ENCODE measurements at regions not wholly inside any gene's neighbourhood (a gene's known extent, or its start where the extent isn't known, plus 50 kb on each side); places are given as distances from the start of the nearest gene placed in this dataset.

- H3K9me3 ChIP-seq (ENCODE audit: control extremely low read depth in 1 of 3, control insufficient read depth in 2 of 3, insufficient read depth in 1 of 3, low read length in 2 of 3): no peaks in the 10 kb centered on the region
- H3K9ac ChIP-seq (ENCODE audit: low read length): no peak overlapping the region
- H3K4me2 ChIP-seq (replicated peaks; ENCODE audit: low read depth, low read length, poor library complexity, severe bottlenecking): no peak overlapping the region
- H3K27ac ChIP-seq (ENCODE audit: low read length in 2 of 2): no peak overlapping the region
- ATAC-seq (ENCODE audit: low read depth) (no peak), DNase-seq (no peak)
- H4K20me1 ChIP-seq (ENCODE audit: control insufficient read depth, insufficient read depth, low read length, poor library complexity, severe bottlenecking): no peaks in the 10 kb centered on the region
- no peaks in the 10 kb centered on the region for H3K36me3 ChIP-seq (replicated peaks in 1 of 2; ENCODE audit: control extremely low read depth in 1 of 2, control insufficient read depth in 1 of 2, extremely low read depth in 1 of 2, insufficient read depth in 2 of 2, low read length in 1 of 2)
- H3K27me3 ChIP-seq (replicated peaks in 1 of 4; ENCODE audit: control extremely low read depth in 1 of 4, control insufficient read depth in 3 of 4, insufficient read depth in 4 of 4, low read length in 3 of 4): no peaks in the 10 kb centered on the region
- Mint-ChIP-seq H3K9me3 (ENCODE audit: insufficient read depth) (no peaks in the 10 kb centered on the region), H3K4me3 (no peak overlapping the region), H3K27me3 (no peaks in the 10 kb centered on the region), H3K27ac (no peak overlapping the region), H3K4me1 (no peaks in the 10 kb centered on the region)
- ChIA-PET CTCF (no interaction called here), POLR2A (no interaction called here)
- WGBS (ENCODE audit: insufficient coverage): 82% methylated on average over 5 of the region's 6 CpGs
- H3K79me2 ChIP-seq (ENCODE audit: control insufficient read depth, insufficient read depth, low read length): no peaks in the 10 kb centered on the region
- no peak overlapping the region for H2AFZ ChIP-seq (ENCODE audit: insufficient read depth, low read depth, low read length, poor library complexity, severe bottlenecking)
- no peak for TF ChIP-seq EZH2 (IDR thresholded peaks at IDR 0.05; ENCODE audit: borderline replicate concordance, insufficient read depth, low read depth, low read length, poor library complexity, severe bottlenecking)
- TF ChIP-seq CTCF (IDR thresholded peaks at IDR 0.05): no peak
- intact Hi-C loops (cut with micrococcal nuclease): no loop called here
- H3K4me1 ChIP-seq (ENCODE audit: control insufficient read depth in 2 of 2, insufficient read depth in 2 of 2, low read length in 2 of 2): no peaks in the 10 kb centered on the region
- H3K4me3 ChIP-seq (ENCODE audit: control extremely low read depth in 1 of 5, extremely low read depth in 1 of 5, insufficient read depth in 1 of 5, low read depth in 2 of 5, low read length in 4 of 5): no peak overlapping the region
These were observed 163.3 kb downstream of the ARRDC4 start for GRCh38 chr15:98123834-98124233.

GRCh38 chr15:98124581-98124980, 164.1 kb downstream of the ARRDC4 start:
- POLR2A ChIA-PET: no interaction called here
- Histone ChIP-seq H3K4me3 (ENCODE audit: control extremely low read depth in 1 of 5, extremely low read depth in 1 of 5, insufficient read depth in 1 of 5, low read depth in 2 of 5, low read length in 4 of 5) (no peak overlapping the region), H3K9ac (ENCODE audit: low read length) (no peak overlapping the region), H3K4me1 (ENCODE audit: control insufficient read depth in 2 of 2, insufficient read depth in 2 of 2, low read length in 2 of 2) (no peaks in the 10 kb centered on the region), H3K4me2 (replicated peaks; ENCODE audit: low read depth, low read length, poor library complexity, severe bottlenecking) (no peak overlapping the region), H3K9me3 (ENCODE audit: control extremely low read depth in 1 of 3, control insufficient read depth in 2 of 3, insufficient read depth in 1 of 3, low read length in 2 of 3) (no peaks in the 10 kb centered on the region), H4K20me1 (ENCODE audit: control insufficient read depth, insufficient read depth, low read length, poor library complexity, severe bottlenecking) (no peaks in the 10 kb centered on the region), H3K36me3 (replicated peaks in 1 of 2; ENCODE audit: control extremely low read depth in 1 of 2, control insufficient read depth in 1 of 2, extremely low read depth in 1 of 2, insufficient read depth in 2 of 2, low read length in 1 of 2) (no peaks in the 10 kb centered on the region), H3K27me3 (replicated peaks in 1 of 4; ENCODE audit: control extremely low read depth in 1 of 4, control insufficient read depth in 3 of 4, insufficient read depth in 4 of 4, low read length in 3 of 4) (no peaks in the 10 kb centered on the region), H3K27ac (ENCODE audit: low read length in 2 of 2) (no peak overlapping the region), H3K79me2 (ENCODE audit: control insufficient read depth, insufficient read depth, low read length) (no peaks in the 10 kb centered on the region), H2AFZ (ENCODE audit: insufficient read depth, low read depth, low read length, poor library complexity, severe bottlenecking) (no peak overlapping the region)
- H3K27ac Mint-ChIP-seq: no peak overlapping the region
- H3K9me3 Mint-ChIP-seq (ENCODE audit: insufficient read depth): no peaks in the 10 kb centered on the region
- 92% methylated on average over 5 of the region's 6 CpGs for WGBS (ENCODE audit: insufficient coverage)
- no peak overlapping the region for H3K4me3 Mint-ChIP-seq
- DNase-seq: no peak
- no peaks in the 10 kb centered on the region for H3K4me1 Mint-ChIP-seq
- ATAC-seq (ENCODE audit: low read depth): no peak
- intact Hi-C loops (cut with micrococcal nuclease): no loop called here
- no peaks in the 10 kb centered on the region for H3K27me3 Mint-ChIP-seq
- CTCF ChIA-PET: no interaction called here
- TF ChIP-seq CTCF (IDR thresholded peaks at IDR 0.05) (no peak), EZH2 (IDR thresholded peaks at IDR 0.05; ENCODE audit: borderline replicate concordance, insufficient read depth, low read depth, low read length, poor library complexity, severe bottlenecking) (no peak)
